WTC11 (cell line): ENCODE measurements at regions not wholly inside any gene's neighbourhood (a gene's known extent, or its start where the extent isn't known, plus 50 kb on each side); places are given as distances from the start of the nearest gene placed in this dataset.

Experiments
- ATAC-seq: fragments of 200-7000 bp; cut with Tn5 transposase; 2 replicates; pipeline ENCODE4 v1.10.0; 2021; ENCODE audit warnings: mild to moderate bottlenecking, moderate library complexity
- CTCF ChIA-PET: fragments of 300-600 bp; sonication (Branson Sonifier 250); formaldehyde crosslinking; loops from one replicate; lab custom pipeline; 2021; ENCODE audit warnings: antibody characterized with exemption; lab: Charles Lee
- POLR2A ChIA-PET: fragments of 350-600 bp; sonication (Branson Sonifier 250); formaldehyde crosslinking; loops from one replicate; lab custom pipeline; 2021; ENCODE audit warnings: antibody characterized with exemption; lab: Charles Lee
- DNase-seq: peaks from one replicate; pipeline ENCODE4 v3.0.0; 2021; ENCODE audit warnings: low spot score
- H3K27ac Mint-ChIP-seq: 2 replicates; pipeline ENCODE4 v1.8.0; 2021; ENCODE audit warnings: mixed read lengths
- H3K27me3 Mint-ChIP-seq: 2 replicates; pipeline ENCODE4 v1.8.0; 2021; ENCODE audit warnings: low read depth, mild to moderate bottlenecking, moderate library complexity, mixed read lengths
- H3K36me3 Mint-ChIP-seq: 2 replicates; pipeline ENCODE4 v1.8.0; 2021; ENCODE audit warnings: mixed read lengths
- H3K4me1 Mint-ChIP-seq: 2 replicates; pipeline ENCODE4 v1.8.0; 2022; ENCODE audit warnings: mixed read lengths
- H3K4me3 Mint-ChIP-seq: 2 replicates; pipeline ENCODE4 v1.8.0; 2021; ENCODE audit warnings: mild to moderate bottlenecking, moderate library complexity, mixed read lengths
- H3K9me3 Mint-ChIP-seq: 2 replicates; pipeline ENCODE4 v1.8.0; 2021; ENCODE audit warnings: mixed read lengths
- CREM ChIP-seq: sonication (generic); formaldehyde crosslinking; IDR thresholded peaks from 2 replicates; pipeline ENCODE4 v1.8.1; 2022; ENCODE audit warnings: mild to moderate bottlenecking, missing genetic modification reagents, moderate library complexity
- ELF4 ChIP-seq: sonication (generic); formaldehyde crosslinking; IDR thresholded peaks from 2 replicates; pipeline ENCODE4 v1.8.1; 2022; ENCODE audit warnings: low read depth, mild to moderate bottlenecking, moderate library complexity, missing genetic modification reagents
- ESRRA ChIP-seq: sonication (generic); formaldehyde crosslinking; IDR thresholded peaks from 2 replicates; pipeline ENCODE4 v1.8.1; 2022; ENCODE audit warnings: mild to moderate bottlenecking, missing genetic modification reagents, borderline replicate concordance
- GTF2I ChIP-seq: fragments of 250-450 bp; sonication (Bioruptor Pico); conservative IDR thresholded peaks from 2 replicates; pipeline ENCODE4 v1.4.0; 2021; ENCODE audit warnings: mild to moderate bottlenecking
- KAT7 ChIP-seq: sonication (generic); formaldehyde crosslinking; IDR thresholded peaks from 2 replicates; pipeline ENCODE4 v1.8.1; 2023; ENCODE audit warnings: missing genetic modification reagents, mild to moderate bottlenecking, borderline replicate concordance
- MXD4 ChIP-seq: fragments of 250-450 bp; sonication (Bioruptor Pico); IDR thresholded peaks from 2 replicates; pipeline ENCODE4 v1.8.0; 2021; ENCODE audit warnings: mild to moderate bottlenecking, moderate library complexity, borderline replicate concordance
- MYBL2 ChIP-seq: sonication (generic); formaldehyde crosslinking; IDR thresholded peaks from 2 replicates; pipeline ENCODE4 v1.8.1; 2023; ENCODE audit warnings: mild to moderate bottlenecking, moderate library complexity, missing genetic modification reagents
- NR3C1 ChIP-seq: sonication (generic); formaldehyde crosslinking; conservative IDR thresholded peaks from 2 replicates; pipeline ENCODE4 v1.8.1; 2023; ENCODE audit warnings: low read depth, mild to moderate bottlenecking, missing genetic modification reagents
- RELA ChIP-seq: sonication (generic); formaldehyde crosslinking; IDR thresholded peaks from 2 replicates; pipeline ENCODE4 v1.8.1; 2022; ENCODE audit warnings: missing genetic modification reagents, mild to moderate bottlenecking, borderline replicate concordance
- SMAD3 ChIP-seq: sonication (generic); formaldehyde crosslinking; IDR thresholded peaks from 2 replicates; pipeline ENCODE4 v1.8.0; 2022; ENCODE audit warnings: missing genetic modification reagents, mild to moderate bottlenecking, borderline replicate concordance
- TP53 ChIP-seq: sonication (generic); formaldehyde crosslinking; IDR thresholded peaks from 2 replicates; pipeline ENCODE4 v1.8.1; 2023; ENCODE audit warnings: mild to moderate bottlenecking, missing genetic modification reagents
- ZNF121 ChIP-seq: sonication (generic); formaldehyde crosslinking; IDR thresholded peaks from 2 replicates; pipeline ENCODE4 v1.8.0; 2023; ENCODE audit warnings: missing genetic modification reagents
- ZNF219 ChIP-seq: sonication (generic); formaldehyde crosslinking; IDR thresholded peaks from 2 replicates; pipeline ENCODE4 v1.8.0; 2023; ENCODE audit warnings: missing genetic modification reagents, mild to moderate bottlenecking, borderline replicate concordance
- ZNF232 ChIP-seq: sonication (generic); formaldehyde crosslinking; IDR thresholded peaks from 2 replicates; pipeline ENCODE4 v1.8.0; 2022; ENCODE audit warnings: mild to moderate bottlenecking, missing genetic modification reagents
- ZNF263 ChIP-seq: sonication (generic); formaldehyde crosslinking; IDR thresholded peaks from 2 replicates; pipeline ENCODE4 v1.8.1; 2022; ENCODE audit warnings: low read depth, mild to moderate bottlenecking, moderate library complexity, missing genetic modification reagents
- ZNF317 ChIP-seq: sonication (generic); formaldehyde crosslinking; IDR thresholded peaks from 2 replicates; pipeline ENCODE4 v1.8.1; 2023; ENCODE audit warnings: low read depth, mild to moderate bottlenecking, moderate library complexity, missing genetic modification reagents, borderline replicate concordance
- TF ChIP-seq, protein P1 (sequence below): sonication (generic); formaldehyde crosslinking; IDR thresholded peaks from 2 replicates; pipeline ENCODE4 v1.8.0; 2023; ENCODE audit warnings: mild to moderate bottlenecking, missing genetic modification reagents
- TF ChIP-seq, protein P2 (sequence below): sonication (generic); formaldehyde crosslinking; IDR thresholded peaks from 2 replicates; pipeline ENCODE4 v1.8.0; 2022; ENCODE audit warnings: mild to moderate bottlenecking, missing genetic modification reagents
- TF ChIP-seq, protein P3 (sequence below): sonication (generic); formaldehyde crosslinking; conservative IDR thresholded peaks from 2 replicates; pipeline ENCODE4 v1.8.1; 2022; ENCODE audit warnings: mild to moderate bottlenecking, missing genetic modification reagents
- TF ChIP-seq, protein P4 (sequence below): sonication (generic); formaldehyde crosslinking; IDR thresholded peaks from 2 replicates; pipeline ENCODE4 v1.8.0; 2022; ENCODE audit warnings: mild to moderate bottlenecking, missing genetic modification reagents

DNA sequence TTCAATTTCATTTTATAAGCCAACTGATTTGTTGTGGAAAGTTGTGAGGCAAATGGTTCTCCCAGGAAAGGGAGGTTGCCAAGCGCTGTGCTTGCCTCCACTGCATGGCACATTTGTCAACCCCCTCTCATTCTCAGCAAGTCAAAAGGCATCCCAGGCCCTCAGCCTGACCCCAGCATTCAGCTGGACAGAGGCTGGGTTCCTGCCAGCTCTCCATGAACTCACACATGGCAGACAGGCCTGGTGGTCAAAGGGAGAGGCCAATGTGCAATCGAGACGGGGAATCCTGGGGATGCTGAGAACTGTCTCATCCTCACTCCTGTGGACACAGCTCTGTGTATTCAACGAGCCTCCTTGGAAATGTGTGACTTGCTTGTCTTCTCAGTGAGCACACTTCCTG is 106.0 kb upstream of the CDH4 start:
- CTCF ChIA-PET = interaction anchor here (1.0 kb wide), 1 partner anchor 83 kb away, joined by 3 read pairs; no protein-coding TSS in a partner anchor
- ATAC-seq (no peak), DNase-seq (no peak)
- peaks cover 84% of the 10 kb centered on the region for H3K27me3 Mint-ChIP-seq
- TF ChIP-seq, protein P1, sequence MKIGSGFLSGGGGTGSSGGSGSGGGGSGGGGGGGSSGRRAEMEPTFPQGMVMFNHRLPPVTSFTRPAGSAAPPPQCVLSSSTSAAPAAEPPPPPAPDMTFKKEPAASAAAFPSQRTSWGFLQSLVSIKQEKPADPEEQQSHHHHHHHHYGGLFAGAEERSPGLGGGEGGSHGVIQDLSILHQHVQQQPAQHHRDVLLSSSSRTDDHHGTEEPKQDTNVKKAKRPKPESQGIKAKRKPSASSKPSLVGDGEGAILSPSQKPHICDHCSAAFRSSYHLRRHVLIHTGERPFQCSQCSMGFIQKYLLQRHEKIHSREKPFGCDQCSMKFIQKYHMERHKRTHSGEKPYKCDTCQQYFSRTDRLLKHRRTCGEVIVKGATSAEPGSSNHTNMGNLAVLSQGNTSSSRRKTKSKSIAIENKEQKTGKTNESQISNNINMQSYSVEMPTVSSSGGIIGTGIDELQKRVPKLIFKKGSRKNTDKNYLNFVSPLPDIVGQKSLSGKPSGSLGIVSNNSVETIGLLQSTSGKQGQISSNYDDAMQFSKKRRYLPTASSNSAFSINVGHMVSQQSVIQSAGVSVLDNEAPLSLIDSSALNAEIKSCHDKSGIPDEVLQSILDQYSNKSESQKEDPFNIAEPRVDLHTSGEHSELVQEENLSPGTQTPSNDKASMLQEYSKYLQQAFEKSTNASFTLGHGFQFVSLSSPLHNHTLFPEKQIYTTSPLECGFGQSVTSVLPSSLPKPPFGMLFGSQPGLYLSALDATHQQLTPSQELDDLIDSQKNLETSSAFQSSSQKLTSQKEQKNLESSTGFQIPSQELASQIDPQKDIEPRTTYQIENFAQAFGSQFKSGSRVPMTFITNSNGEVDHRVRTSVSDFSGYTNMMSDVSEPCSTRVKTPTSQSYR (CRISPR knock-in tag) = no peak
- TF ChIP-seq NR3C1 (CRISPR knock-in tag) (no peak), MXD4 (CRISPR knock-in tag) (no peak), GTF2I (no peak), CREM (no peak)
- POLR2A ChIA-PET = no interaction called here
- H3K27ac Mint-ChIP-seq = no peak overlapping the region
- no peaks in the 10 kb centered on the region for H3K4me1 Mint-ChIP-seq
- H3K9me3 Mint-ChIP-seq = peaks cover 23% of the 10 kb centered on the region
- no peak overlapping the region for H3K4me3 Mint-ChIP-seq
- peaks cover 3% of the 10 kb centered on the region for H3K36me3 Mint-ChIP-seq

DNA sequence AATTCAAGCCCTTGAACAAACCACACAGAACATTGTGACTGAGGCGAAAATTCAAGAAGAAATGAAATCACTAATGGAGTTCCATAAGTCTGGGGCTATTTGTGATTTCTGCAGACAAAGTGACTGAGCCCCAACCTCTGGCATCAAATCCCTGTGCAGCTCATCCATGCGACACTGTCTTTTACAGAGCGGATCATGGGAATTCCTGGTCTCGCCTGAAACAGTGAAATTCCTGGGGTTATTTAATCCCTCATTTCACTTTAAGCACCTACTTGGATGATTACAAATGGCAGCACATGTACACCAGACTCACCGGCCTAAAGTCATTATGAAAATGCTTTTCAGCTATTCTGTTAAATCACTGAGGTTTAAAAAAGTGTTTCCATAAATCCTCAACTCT is 102.4 kb upstream of the CDH4 start:
- H3K9me3 Mint-ChIP-seq = peaks cover 28% of the 10 kb centered on the region
- DNase-seq = no peak
- H3K27ac Mint-ChIP-seq = no peak overlapping the region
- peaks cover 90% of the 10 kb centered on the region for H3K27me3 Mint-ChIP-seq
- CTCF ChIA-PET = interaction anchor here (0.8 kb wide), 1 partner anchor 79 kb away, joined by 3 read pairs; no protein-coding TSS in a partner anchor
- TF ChIP-seq ZNF317 (no peak), TP53 (CRISPR knock-in tag) (no peak), ZNF232 (no peak), KAT7 (CRISPR knock-in tag) (no peak), MYBL2 (CRISPR knock-in tag) (no peak), ESRRA (CRISPR knock-in tag) (no peak), ZNF263 (CRISPR knock-in tag) (no peak), SMAD3 (no peak), RELA (CRISPR knock-in tag) (no peak), ELF4 (no peak)
- TF ChIP-seq, protein P2, sequence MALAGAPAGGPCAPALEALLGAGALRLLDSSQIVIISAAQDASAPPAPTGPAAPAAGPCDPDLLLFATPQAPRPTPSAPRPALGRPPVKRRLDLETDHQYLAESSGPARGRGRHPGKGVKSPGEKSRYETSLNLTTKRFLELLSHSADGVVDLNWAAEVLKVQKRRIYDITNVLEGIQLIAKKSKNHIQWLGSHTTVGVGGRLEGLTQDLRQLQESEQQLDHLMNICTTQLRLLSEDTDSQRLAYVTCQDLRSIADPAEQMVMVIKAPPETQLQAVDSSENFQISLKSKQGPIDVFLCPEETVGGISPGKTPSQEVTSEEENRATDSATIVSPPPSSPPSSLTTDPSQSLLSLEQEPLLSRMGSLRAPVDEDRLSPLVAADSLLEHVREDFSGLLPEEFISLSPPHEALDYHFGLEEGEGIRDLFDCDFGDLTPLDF (CRISPR knock-in tag) = no peak
- TF ChIP-seq, protein P3, sequence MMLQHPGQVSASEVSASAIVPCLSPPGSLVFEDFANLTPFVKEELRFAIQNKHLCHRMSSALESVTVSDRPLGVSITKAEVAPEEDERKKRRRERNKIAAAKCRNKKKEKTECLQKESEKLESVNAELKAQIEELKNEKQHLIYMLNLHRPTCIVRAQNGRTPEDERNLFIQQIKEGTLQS (CRISPR knock-in tag) = no peak
- TF ChIP-seq, protein P4, sequence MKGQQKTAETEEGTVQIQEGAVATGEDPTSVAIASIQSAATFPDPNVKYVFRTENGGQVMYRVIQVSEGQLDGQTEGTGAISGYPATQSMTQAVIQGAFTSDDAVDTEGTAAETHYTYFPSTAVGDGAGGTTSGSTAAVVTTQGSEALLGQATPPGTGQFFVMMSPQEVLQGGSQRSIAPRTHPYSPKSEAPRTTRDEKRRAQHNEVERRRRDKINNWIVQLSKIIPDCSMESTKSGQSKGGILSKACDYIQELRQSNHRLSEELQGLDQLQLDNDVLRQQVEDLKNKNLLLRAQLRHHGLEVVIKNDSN (CRISPR knock-in tag) = no peak
- TF ChIP-seq, all 79 proteins: peak for 0
- POLR2A ChIA-PET = no interaction called here
- no peak overlapping the region for H3K4me3 Mint-ChIP-seq
- H3K36me3 Mint-ChIP-seq = peaks cover 3% of the 10 kb centered on the region; the same call in 1 of the 2 replicates
- H3K4me1 Mint-ChIP-seq = no peaks in the 10 kb centered on the region
- ATAC-seq = no peak

DNA sequence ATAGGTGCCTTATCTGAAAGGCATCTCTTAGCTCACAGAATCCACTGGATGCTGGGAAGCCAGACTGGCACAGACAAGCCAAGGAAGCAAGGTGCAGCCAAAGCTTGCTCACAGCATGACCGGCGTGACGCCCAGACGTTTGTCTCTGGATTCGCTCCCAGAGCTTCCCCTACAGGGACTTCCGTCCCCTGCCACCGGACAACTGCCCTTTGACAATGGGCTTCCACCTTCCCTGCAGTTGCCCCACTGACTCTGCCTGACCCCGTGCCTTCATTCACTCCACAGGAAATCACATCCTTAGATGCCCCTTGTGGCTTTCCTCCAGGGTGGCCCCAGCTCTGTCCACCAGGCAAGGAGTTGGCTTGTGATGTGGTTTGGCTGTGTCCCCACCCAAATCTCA is 94.8 kb upstream of the CDH4 start:
- POLR2A ChIA-PET = interaction anchor here (0.6 kb wide), 1 partner anchor 1101 kb away, joined by 3 read pairs; no protein-coding TSS in a partner anchor
- H3K36me3 Mint-ChIP-seq = no peaks in the 10 kb centered on the region
- TF ChIP-seq ZNF121 (no peak), ZNF219 (no peak)
- TF ChIP-seq, all 79 proteins: peak for 0
- H3K27ac Mint-ChIP-seq = no peak overlapping the region
- CTCF ChIA-PET = no interaction called here
- H3K4me3 Mint-ChIP-seq = no peak overlapping the region
- no peak for ATAC-seq
- H3K9me3 Mint-ChIP-seq = peaks cover 25% of the 10 kb centered on the region
- H3K27me3 Mint-ChIP-seq = peaks cover 80% of the 10 kb centered on the region
- H3K4me1 Mint-ChIP-seq = 0 out of 2 replicates have a peak, but pooled peaks cover 8% of the 10 kb centered on the region
- DNase-seq = no peak
